Esophagus squamous epithelium (tissue), 4 donors: ENCODE measurements at regions not wholly inside any gene's neighbourhood (a gene's known extent, or its start where the extent isn't known, plus 50 kb on each side); places are given as distances from the start of the nearest gene placed in this dataset.

Experiments
- CTCF ChIP-seq, 6 experiments: fragments of 450-650 bp in 4 of 6; fragments of 200-600 bp in 2 of 6; sonication (generic) in 2 of 6; IDR thresholded peaks; one replicate each; pipeline ENCODE4 v1.5.1; 2016 to 2019; ENCODE audit warnings: antibody characterized with exemption in 6 of 6, mild to moderate bottlenecking in 4 of 6, moderate library complexity in 4 of 6
- POLR2A ChIP-seq, 4 donors: fragments of 450-650 bp; IDR thresholded peaks; one replicate each; pipeline ENCODE4 v1.6.1; 2017; ENCODE audit warnings: antibody characterized with exemption in 4 of 4, mild to moderate bottlenecking in 4 of 4, moderate library complexity in 3 of 4

DNA sequence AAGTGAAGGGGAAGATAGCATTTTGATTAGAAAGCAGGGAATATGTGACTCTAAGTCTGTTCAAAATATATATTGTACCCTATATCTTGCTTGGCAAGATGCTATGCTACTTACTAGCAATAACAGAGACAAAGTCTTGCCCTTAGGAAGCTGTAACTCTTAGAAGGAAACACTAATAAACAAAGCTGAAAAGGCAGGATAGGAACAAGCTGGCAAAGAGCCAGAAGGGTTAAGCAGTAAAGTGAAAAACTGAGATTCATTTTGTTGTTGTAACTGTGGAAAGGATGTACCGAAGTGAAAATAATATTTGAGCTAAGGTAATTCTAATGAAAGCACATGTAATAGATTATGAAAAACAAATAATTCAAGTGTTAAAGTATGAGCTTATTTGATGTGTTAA is 527.1 kb upstream of the FLRT2 start:
- TF ChIP-seq CTCF (IDR thresholded peaks at IDR 0.05): no peak
- TF ChIP-seq POLR2A (IDR thresholded peaks at IDR 0.05): no peak
